Uterus (tissue), 2 donors: ENCODE measurements at regions not wholly inside any gene's neighbourhood (a gene's known extent, or its start where the extent isn't known, plus 50 kb on each side); places are given as distances from the start of the nearest gene placed in this dataset.
"Not testable (repeated sequence)": the region's sequence is repeated elsewhere in the genome, so short reads cannot be mapped to it uniquely, and the experiment has no call there.

Source experiments
- POLR2A ChIP-seq, 2 donors: fragments of 450-650 bp; IDR thresholded peaks; one replicate each; pipeline ENCODE4 v1.6.1; 2016; ENCODE audit warnings: antibody characterized with exemption in 2 of 2, mild to moderate bottlenecking in 1 of 2, moderate library complexity in 1 of 2
- TF ChIP-seq, protein P1 (sequence below), 4 experiments: fragments of 200-600 bp in 2 of 4; fragments of 450-650 bp in 2 of 4; sonication (generic) in 2 of 4; IDR thresholded peaks; one replicate each; pipeline ENCODE4 v1.5.1; 2016 to 2019; ENCODE audit warnings: antibody characterized with exemption in 4 of 4, mild to moderate bottlenecking in 2 of 4, moderate library complexity in 1 of 4

GRCh38 chr3:147245638-147246037 lies 160.7 kb downstream of the ZIC4 start:
- TF ChIP-seq POLR2A (IDR thresholded peaks at IDR 0.05) = not testable (repeated sequence)
- TF ChIP-seq, protein P1, sequence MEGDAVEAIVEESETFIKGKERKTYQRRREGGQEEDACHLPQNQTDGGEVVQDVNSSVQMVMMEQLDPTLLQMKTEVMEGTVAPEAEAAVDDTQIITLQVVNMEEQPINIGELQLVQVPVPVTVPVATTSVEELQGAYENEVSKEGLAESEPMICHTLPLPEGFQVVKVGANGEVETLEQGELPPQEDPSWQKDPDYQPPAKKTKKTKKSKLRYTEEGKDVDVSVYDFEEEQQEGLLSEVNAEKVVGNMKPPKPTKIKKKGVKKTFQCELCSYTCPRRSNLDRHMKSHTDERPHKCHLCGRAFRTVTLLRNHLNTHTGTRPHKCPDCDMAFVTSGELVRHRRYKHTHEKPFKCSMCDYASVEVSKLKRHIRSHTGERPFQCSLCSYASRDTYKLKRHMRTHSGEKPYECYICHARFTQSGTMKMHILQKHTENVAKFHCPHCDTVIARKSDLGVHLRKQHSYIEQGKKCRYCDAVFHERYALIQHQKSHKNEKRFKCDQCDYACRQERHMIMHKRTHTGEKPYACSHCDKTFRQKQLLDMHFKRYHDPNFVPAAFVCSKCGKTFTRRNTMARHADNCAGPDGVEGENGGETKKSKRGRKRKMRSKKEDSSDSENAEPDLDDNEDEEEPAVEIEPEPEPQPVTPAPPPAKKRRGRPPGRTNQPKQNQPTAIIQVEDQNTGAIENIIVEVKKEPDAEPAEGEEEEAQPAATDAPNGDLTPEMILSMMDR (IDR thresholded peaks at IDR 0.05) = not testable (repeated sequence)
